Panc1 (cell line): ENCODE measurements at regions not wholly inside any gene's neighbourhood (a gene's known extent, or its start where the extent isn't known, plus 50 kb on each side); places are given as distances from the start of the nearest gene placed in this dataset.

Source experiments
- ATAC-seq: fragments of 200-7000 bp; cut with Tn5 transposase; 2 replicates; pipeline ENCODE4 v1.9.1; 2020; ENCODE audit warnings: mild to moderate bottlenecking, moderate library complexity
- BruUV-seq: library from RNA; stranded (reverse); fragments of 400-500 nt; replicated peaks from 2 replicates; lab custom pipeline; 2021; lab: Mats Ljungman, UMichigan
- CTCF ChIA-PET: fragments of 300-600 bp; sonication (Branson Sonifier 250); formaldehyde crosslinking; loops from one replicate; lab custom pipeline; 2022; ENCODE audit warnings: antibody characterized with exemption; lab: Charles Lee
- POLR2A ChIA-PET: fragments of 300-600 bp; sonication (Branson Sonifier 250); formaldehyde crosslinking; loops from one replicate; lab custom pipeline; 2022; ENCODE audit warnings: antibody characterized with exemption; lab: Charles Lee
- DNase-seq: peaks from one replicate; pipeline ENCODE4 v3.0.0-alpha.2; 2010; ENCODE audit warnings: low read depth, low spot score
- H3K27ac ChIP-seq: 2 replicates; pipeline ENCODE4 v1.5.1; 2011; ENCODE audit warnings: mild to moderate bottlenecking, low read length, inconsistent platforms
- H3K27me3 ChIP-seq: fragments of 200-500 bp; sonication (Bioruptor generic); 2 replicates; pipeline ENCODE4 v1.6.0; 2014; ENCODE audit warnings: low read length, inconsistent platforms; ENCODE audit not compliant: control insufficient read depth, insufficient read depth
- H3K36me3 ChIP-seq: fragments of 200-500 bp; sonication (Bioruptor generic); 2 replicates; pipeline ENCODE4 v1.5.1; 2014; ENCODE audit warnings: inconsistent platforms, mild to moderate bottlenecking, low read length, moderate library complexity; ENCODE audit not compliant: control insufficient read depth, insufficient read depth
- H3K4me1 ChIP-seq: 2 replicates; pipeline ENCODE4 v1.5.1; 2011; ENCODE audit warnings: inconsistent platforms, mild to moderate bottlenecking, low read length, moderate library complexity; ENCODE audit not compliant: control insufficient read depth, insufficient read depth
- H3K4me3 ChIP-seq, 2 experiments: 2 replicates each; pipeline ENCODE4 v1.5.1; 2011 to 2012; ENCODE audit warnings: low read depth in 2 of 2, low read length in 2 of 2, mild to moderate bottlenecking in 2 of 2, inconsistent platforms in 1 of 2, moderate library complexity in 1 of 2
- H3K9me3 ChIP-seq: fragments of 200-500 bp; sonication (Bioruptor generic); 2 replicates; pipeline ENCODE4 v1.5.1; 2014; ENCODE audit warnings: low read depth, mild to moderate bottlenecking, inconsistent platforms, low read length, moderate library complexity; ENCODE audit not compliant: control insufficient read depth, insufficient read depth
- CTCF ChIP-seq: fragments of 450-650 bp; IDR thresholded peaks from 2 replicates; pipeline ENCODE4 v1.5.1; 2017; ENCODE audit warnings: mild to moderate bottlenecking
- POLR2AphosphoS5 ChIP-seq: IDR thresholded peaks from 2 replicates; pipeline ENCODE4 v1.6.1; 2012; ENCODE audit warnings: mild to moderate bottlenecking, low read depth, low read length, moderate library complexity
- REST ChIP-seq, 2 experiments: IDR thresholded peaks; 2 replicates each; pipeline ENCODE4 v1.6.1; 2011 to 2012; ENCODE audit warnings: low read depth in 2 of 2, control low read depth in 1 of 2, low read length in 1 of 2, mild to moderate bottlenecking in 1 of 2, moderate library complexity in 1 of 2; ENCODE audit not compliant: insufficient read depth in 1 of 2
- SIN3A ChIP-seq: IDR thresholded peaks from 2 replicates; pipeline ENCODE4 v1.6.1; 2012; ENCODE audit warnings: low read depth, mild to moderate bottlenecking, low read length, moderate library complexity, borderline replicate concordance; ENCODE audit not compliant: insufficient read depth
- TCF7L2 ChIP-seq: IDR thresholded peaks from 2 replicates; pipeline ENCODE4 v1.6.1; 2011; ENCODE audit warnings: mild to moderate bottlenecking, low read depth, low read length, inconsistent platforms
- in situ Hi-C: cut with HindIII; loops from 2 replicates; pipeline ENCODE4 v1.10.0; 2016; ENCODE audit warnings: low sequenced_read_pairs, low pct_unique_long_range_greater_than_20kb
- intact Hi-C: fragments of 100-400 bp; cut with micrococcal nuclease; formaldehyde crosslinking; loops from one replicate; pipeline ENCODE4 v1.10.0; 2022; ENCODE audit not compliant: unreplicated experiment

GRCh38 chr12:131491916-131492490 is 218.9 kb upstream of the SFSWAP start:
- Histone ChIP-seq H3K36me3 (no peaks in the 10 kb centered on the region), H3K4me1 (no peaks in the 10 kb centered on the region), H3K4me3 (no peak overlapping the region), H3K27ac (no peak overlapping the region), H3K27me3 (0 out of 2 replicates have a peak, but pooled peaks cover 2% of the 10 kb centered on the region), H3K9me3 (no peaks in the 10 kb centered on the region)
- ATAC-seq (no peak), DNase-seq (no peak)
- BruUV-seq: no TSS peak
- in situ Hi-C loops: no loop called here
- intact Hi-C loops: no loop called here
- ChIA-PET POLR2A (interaction anchor here (0.7 kb wide), 1 partner anchor 1077 kb away, joined by 4 read pairs; no protein-coding TSS in a partner anchor), CTCF (no interaction called here)
- TF ChIP-seq POLR2AphosphoS5 (no peak), REST (IDR thresholded peaks at IDR 0.05; ENCODE audit: insufficient read depth in 1 of 2, low read depth in 2 of 2, low read length in 1 of 2) (no peak), SIN3A (no peak)

- in situ Hi-C loops (no loop called here), intact Hi-C loops (no loop called here)
- H3K27ac ChIP-seq: no peak overlapping the region
- no peaks in the 10 kb centered on the region for H3K4me1 ChIP-seq
- CTCF ChIA-PET: no interaction called here
- H3K36me3 ChIP-seq: no peaks in the 10 kb centered on the region
- TF ChIP-seq REST (IDR thresholded peaks at IDR 0.05; ENCODE audit: insufficient read depth in 1 of 2, low read depth in 2 of 2, low read length in 1 of 2): no peak
- TF ChIP-seq POLR2AphosphoS5: no peak
- no peak for TF ChIP-seq CTCF
- TF ChIP-seq TCF7L2: no peak
- no peak for TF ChIP-seq SIN3A
- BruUV-seq: no TSS peak
- POLR2A ChIA-PET: no interaction called here
- no peak overlapping the region for H3K4me3 ChIP-seq
- H3K9me3 ChIP-seq: no peaks in the 10 kb centered on the region
- ATAC-seq (no peak), DNase-seq (no peak)
- peaks cover 6% of the 10 kb centered on the region; the same call in 1 of the 2 replicates for H3K27me3 ChIP-seq
These were observed 217.6 kb upstream of the SFSWAP start for GRCh38 chr12:131493068-131493826.
